CD4-positive, alpha-beta T cell treated with Interleukin-15 for 1 hour (primary cell): ENCODE measurements at regions not wholly inside any gene's neighbourhood (a gene's known extent, or its start where the extent isn't known, plus 50 kb on each side); places are given as distances from the start of the nearest gene placed in this dataset.

ENCODE experiments used
- DNase-seq: peaks from one replicate; pipeline ENCODE4 v3.0.0-alpha.2; 2020

GRCh38 chr3:111314181-111314873 is 227.7 kb upstream of the CD96 start:
- DNase-seq, result no peak

GRCh38 chr3:111314898-111315297 is 227.1 kb upstream of the CD96 start:
- DNase-seq, result no peak

GRCh38 chr3:111315930-111316587 is 225.9 kb upstream of the CD96 start:
- DNase-seq, result no peak

- DNase-seq, result no peak
Observed at GRCh38 chr3:111318289-111318688, 223.7 kb upstream of the CD96 start.

GRCh38 chr3:111319598-111319997 is 222.4 kb upstream of the CD96 start:
- DNase-seq, result no peak

- DNase-seq, result no peak
Observed at GRCh38 chr3:111321786-111322185, 220.2 kb upstream of the CD96 start.

GRCh38 chr3:111323019-111323418 is 219.0 kb upstream of the CD96 start:
- no peak for DNase-seq

GRCh38 chr3:111324151-111324550 is 217.8 kb upstream of the CD96 start:
- no peak for DNase-seq

- DNase-seq, result no peak
Observed at GRCh38 chr3:111324645-111325044, 217.4 kb upstream of the CD96 start.

- no peak for DNase-seq
Observed at GRCh38 chr3:111325160-111325718, 216.8 kb upstream of the CD96 start.

GRCh38 chr3:111326144-111326995 is 215.6 kb upstream of the CD96 start:
- DNase-seq, result no peak

- DNase-seq, result no peak
Observed at GRCh38 chr3:111331306-111331705, 210.7 kb upstream of the CD96 start.

- DNase-seq, result no peak
Observed at GRCh38 chr3:111331912-111332311, 210.1 kb upstream of the CD96 start.

- DNase-seq, result no peak
Observed at GRCh38 chr3:111332488-111333080, 209.4 kb upstream of the CD96 start.

- DNase-seq, result no peak
Observed at GRCh38 chr3:111333642-111334041, 208.4 kb upstream of the CD96 start.

GRCh38 chr3:111335512-111336303 is 206.3 kb upstream of the CD96 start:
- no peak for DNase-seq

- no peak for DNase-seq
Observed at GRCh38 chr3:111336511-111336910, 205.5 kb upstream of the CD96 start.

- DNase-seq, result no peak
Observed at GRCh38 chr3:111338059-111338698, 203.8 kb upstream of the CD96 start.

GRCh38 chr3:111339017-111339416 is 203.0 kb upstream of the CD96 start:
- DNase-seq, result no peak

- no peak for DNase-seq
Observed at GRCh38 chr3:111351334-111351733, 190.7 kb upstream of the CD96 start.

- no peak for DNase-seq
Observed at GRCh38 chr3:111352585-111352984, 189.4 kb upstream of the CD96 start.
